ENCODE measurements at regions not wholly inside any gene's neighbourhood (a gene's known extent, or its start where the extent isn't known, plus 50 kb on each side); places are given as distances from the start of the nearest gene placed in this dataset.
A peak's percentile ranks its signal among the peaks of the same experiment; 100 is the strongest.

DNA sequence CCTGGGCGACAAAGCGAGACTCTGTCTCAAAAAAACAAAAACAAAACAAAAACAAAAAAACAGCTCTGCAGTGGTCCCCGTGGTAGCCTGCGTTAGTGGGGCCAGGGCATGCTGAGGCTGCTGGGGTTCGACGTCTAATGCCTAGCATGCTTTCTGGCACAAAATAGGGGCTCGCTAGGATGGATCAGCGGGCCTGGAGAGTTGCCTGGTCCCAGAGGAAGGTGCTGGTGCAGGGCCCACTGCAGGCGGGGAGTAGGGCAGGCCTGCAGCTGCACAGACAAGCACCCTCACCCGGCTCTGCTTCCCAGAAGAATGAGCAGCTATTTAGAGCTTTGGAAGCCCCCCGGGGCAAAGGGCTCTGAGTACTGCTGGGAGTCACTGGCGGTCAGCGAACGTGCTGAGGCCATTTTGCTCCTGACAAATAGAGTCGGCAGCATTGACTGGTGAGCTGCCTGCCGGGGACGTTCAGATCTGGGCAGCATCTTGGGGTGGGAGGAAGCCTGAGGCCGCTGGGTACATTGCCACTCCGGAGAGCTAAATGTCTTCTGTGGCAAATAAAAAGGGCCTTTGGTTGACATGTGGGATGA is 126.7 kb downstream of the OLFM1 start:
- no peak for DNase-seq (ENCODE audit: low read depth)
- no peak overlapping the region for H3K4me3 ChIP-seq (ENCODE audit: low read depth, low read length)
- TF ChIP-seq, protein P1, sequence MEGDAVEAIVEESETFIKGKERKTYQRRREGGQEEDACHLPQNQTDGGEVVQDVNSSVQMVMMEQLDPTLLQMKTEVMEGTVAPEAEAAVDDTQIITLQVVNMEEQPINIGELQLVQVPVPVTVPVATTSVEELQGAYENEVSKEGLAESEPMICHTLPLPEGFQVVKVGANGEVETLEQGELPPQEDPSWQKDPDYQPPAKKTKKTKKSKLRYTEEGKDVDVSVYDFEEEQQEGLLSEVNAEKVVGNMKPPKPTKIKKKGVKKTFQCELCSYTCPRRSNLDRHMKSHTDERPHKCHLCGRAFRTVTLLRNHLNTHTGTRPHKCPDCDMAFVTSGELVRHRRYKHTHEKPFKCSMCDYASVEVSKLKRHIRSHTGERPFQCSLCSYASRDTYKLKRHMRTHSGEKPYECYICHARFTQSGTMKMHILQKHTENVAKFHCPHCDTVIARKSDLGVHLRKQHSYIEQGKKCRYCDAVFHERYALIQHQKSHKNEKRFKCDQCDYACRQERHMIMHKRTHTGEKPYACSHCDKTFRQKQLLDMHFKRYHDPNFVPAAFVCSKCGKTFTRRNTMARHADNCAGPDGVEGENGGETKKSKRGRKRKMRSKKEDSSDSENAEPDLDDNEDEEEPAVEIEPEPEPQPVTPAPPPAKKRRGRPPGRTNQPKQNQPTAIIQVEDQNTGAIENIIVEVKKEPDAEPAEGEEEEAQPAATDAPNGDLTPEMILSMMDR (IDR thresholded peaks at IDR 0.05; ENCODE audit: insufficient read depth, low read length), result no peak

DNA sequence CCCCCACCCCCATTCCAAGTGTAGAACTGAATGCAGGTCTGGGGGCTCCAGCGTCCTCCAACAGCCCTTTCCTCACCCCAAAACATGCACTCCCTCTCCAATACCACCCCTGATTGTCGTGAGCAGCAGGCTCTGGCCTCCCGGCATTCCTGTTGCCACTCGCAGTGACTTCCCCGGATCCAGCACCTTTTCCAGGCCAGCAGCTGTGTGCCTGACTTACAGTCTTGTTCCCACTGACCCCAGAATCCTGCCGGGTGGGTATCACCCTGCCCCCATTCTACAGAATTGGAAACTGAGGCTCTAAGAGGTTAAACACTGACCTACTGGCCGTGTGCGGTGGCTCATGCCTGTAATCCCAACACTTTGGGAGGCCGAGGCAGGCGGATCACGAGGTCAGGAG is 127.2 kb downstream of the OLFM1 start:
- TF ChIP-seq, protein P1 (IDR thresholded peaks at IDR 0.05; ENCODE audit: insufficient read depth, low read length), result no peak
- no peak for DNase-seq (ENCODE audit: low read depth)
- no peak overlapping the region for H3K4me3 ChIP-seq (ENCODE audit: low read depth, low read length)

DNA sequence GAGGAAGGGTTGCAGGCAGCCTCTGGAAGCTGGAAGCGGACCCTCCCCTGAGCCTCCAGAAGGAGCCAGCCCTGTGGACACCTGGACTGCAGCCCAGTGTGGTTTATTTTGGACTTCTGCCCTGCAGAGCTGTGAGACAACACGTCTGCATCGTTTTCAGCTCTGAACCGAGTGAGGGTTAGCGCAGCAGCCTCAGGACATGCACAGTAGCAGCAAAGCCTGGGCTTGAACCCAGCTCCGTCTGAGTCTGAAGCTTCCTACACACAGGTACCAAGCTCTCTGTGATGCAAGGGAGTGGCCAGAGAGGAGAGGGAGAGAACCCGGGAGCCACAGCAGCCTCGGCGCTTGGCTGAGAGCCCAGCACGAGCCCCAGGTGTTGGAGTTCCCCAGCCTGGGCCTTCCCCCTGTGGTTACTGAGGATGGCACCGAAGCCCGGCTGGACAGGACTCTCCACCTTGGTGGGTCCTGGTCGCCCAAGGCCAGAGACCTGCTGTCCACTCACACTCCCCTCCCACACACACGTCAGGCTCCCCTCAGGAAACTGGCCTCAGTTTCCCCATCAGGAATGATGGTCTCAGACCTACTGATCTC is 128.2 kb downstream of the OLFM1 start:
- DNase-seq (ENCODE audit: low read depth), result peak; percentile 2
- no peak overlapping the region for H3K4me3 ChIP-seq (ENCODE audit: low read depth, low read length)
- TF ChIP-seq, protein P1 (IDR thresholded peaks at IDR 0.05; ENCODE audit: insufficient read depth, low read length), result no peak

DNA sequence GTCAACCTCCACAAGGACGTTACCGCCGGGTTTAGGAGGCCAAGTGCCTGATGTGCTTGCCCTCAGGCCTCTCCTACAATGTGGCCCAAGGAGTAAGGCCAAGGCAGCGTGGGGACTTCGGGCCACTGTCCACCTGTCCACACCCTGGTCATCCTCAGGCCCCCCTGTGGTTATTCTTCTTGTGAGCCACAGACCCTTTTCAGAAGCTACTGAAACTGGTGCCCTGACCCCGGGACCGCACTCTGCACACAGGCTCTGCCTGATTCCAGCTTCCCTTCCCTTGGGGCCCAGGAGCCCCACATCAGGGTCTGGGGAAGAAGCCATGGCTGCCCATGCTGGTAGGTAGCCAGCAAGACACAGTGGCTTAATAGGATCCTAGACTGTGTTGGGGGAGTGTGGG is 128.8 kb downstream of the OLFM1 start:
- no peak overlapping the region for H3K4me3 ChIP-seq (ENCODE audit: low read depth, low read length)
- TF ChIP-seq, protein P1 (IDR thresholded peaks at IDR 0.05; ENCODE audit: insufficient read depth, low read length), result no peak
- no peak for DNase-seq (ENCODE audit: low read depth)

DNA sequence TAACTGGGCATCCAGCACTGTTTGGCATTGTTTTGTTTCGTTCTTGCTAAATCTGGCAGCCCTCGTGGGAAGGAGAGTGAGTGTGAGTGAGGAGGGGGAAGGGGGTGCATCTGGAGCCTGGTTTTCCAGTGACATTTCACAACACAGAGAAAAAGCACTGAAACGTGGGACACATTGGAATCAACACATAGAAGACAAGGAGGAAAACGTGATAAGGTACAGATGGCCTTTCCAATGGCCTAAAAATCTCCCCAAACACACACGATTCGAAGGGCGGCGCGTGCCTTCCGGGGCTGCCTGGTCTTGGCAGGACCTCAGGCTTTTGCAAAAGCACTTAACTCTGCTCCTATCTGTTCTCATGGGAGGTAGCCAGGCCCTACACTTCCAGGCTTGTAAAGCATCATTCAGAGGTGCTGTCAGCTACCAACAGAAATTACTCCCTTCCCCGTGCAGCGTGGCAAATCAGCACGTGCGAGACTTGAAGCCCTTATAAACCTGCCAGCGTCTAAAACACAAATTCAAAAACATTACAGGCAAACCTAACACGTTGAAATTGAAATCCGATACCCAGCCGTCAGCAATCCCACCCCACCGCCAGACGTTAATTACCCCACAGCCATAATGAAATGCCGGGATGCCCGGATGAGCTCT is 129.4 kb downstream of the OLFM1 start:
- DNase-seq (ENCODE audit: low read depth), result peak; percentile 1
- TF ChIP-seq, protein P1 (IDR thresholded peaks at IDR 0.05; ENCODE audit: insufficient read depth, low read length), result no peak

DNA sequence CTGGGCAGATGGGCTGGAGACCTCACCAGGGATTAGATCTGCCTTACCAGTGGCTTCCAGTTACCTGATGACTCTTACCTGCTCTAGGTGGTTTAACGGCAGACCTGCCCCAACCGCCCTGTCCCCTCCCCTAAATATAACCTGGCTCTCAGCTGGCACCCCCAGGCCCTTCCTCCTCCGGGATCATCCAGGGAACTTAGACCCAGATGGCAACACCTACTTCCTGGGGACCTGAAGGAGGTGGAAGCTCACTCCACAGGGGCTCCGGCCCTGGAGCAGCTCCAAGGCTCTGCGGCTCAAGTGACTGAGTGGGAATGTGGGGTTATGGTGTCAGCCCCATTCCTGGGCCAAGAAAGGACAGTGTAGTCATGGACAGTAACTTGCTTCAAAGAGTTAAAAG is 130.4 kb downstream of the OLFM1 start:
- TF ChIP-seq, protein P1 (IDR thresholded peaks at IDR 0.05; ENCODE audit: insufficient read depth, low read length), result no peak
- H3K4me3 ChIP-seq (ENCODE audit: low read depth, low read length), result no peak overlapping the region
- DNase-seq (ENCODE audit: low read depth), result no peak

More for the DNA sequence above, 129.4 kb downstream of the OLFM1 start:
- no peak overlapping the region for H3K4me3 ChIP-seq (ENCODE audit: low read depth, low read length)

Measured in fibroblast of the aortic adventitia (primary cell).